Prostate gland (tissue), 2 donors: ENCODE measurements at regions not wholly inside any gene's neighbourhood (a gene's known extent, or its start where the extent isn't known, plus 50 kb on each side); places are given as distances from the start of the nearest gene placed in this dataset.

Source experiments
- POLR2A ChIP-seq: fragments of 450-650 bp; IDR thresholded peaks from one replicate; pipeline ENCODE4 v1.6.1; 2016; ENCODE audit warnings: antibody characterized with exemption, mild to moderate bottlenecking
- POLR2AphosphoS5 ChIP-seq: sonication (generic); formaldehyde crosslinking; IDR thresholded peaks from one replicate; pipeline ENCODE4 v1.6.1; 2017; ENCODE audit warnings: antibody characterized with exemption
- TF ChIP-seq, protein P1 (sequence below), 4 experiments: fragments of 200-600 bp in 2 of 4; fragments of 450-650 bp in 2 of 4; sonication (generic) in 2 of 4; IDR thresholded peaks; 1 replicate in 3 of 4; 2 replicates in 1 of 4; pipeline ENCODE4 v1.5.1; 2016 to 2019; ENCODE audit warnings: antibody characterized with exemption in 4 of 4, mild to moderate bottlenecking in 2 of 4, moderate library complexity in 2 of 4

DNA sequence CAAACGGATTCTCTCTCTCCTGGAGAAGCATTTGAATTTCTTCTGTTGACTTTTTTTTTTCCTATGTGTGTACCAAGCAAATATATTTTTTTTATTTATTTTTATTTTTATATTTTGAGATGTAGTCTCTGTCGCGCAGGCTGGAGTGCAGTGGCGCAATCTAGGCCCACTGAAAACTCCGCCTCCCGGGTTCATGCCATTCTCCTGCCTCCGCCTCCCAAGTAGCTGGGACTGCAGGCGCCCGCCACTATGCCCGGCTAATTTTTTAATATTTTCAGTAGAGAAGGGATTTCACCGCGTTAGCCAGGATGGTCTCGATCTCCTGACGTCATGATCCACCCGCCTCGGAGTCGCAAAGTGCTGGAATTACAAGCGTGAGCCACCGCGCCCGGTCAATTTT, 549.5 kb upstream of the GNPDA2 start:
- TF ChIP-seq, protein P1, sequence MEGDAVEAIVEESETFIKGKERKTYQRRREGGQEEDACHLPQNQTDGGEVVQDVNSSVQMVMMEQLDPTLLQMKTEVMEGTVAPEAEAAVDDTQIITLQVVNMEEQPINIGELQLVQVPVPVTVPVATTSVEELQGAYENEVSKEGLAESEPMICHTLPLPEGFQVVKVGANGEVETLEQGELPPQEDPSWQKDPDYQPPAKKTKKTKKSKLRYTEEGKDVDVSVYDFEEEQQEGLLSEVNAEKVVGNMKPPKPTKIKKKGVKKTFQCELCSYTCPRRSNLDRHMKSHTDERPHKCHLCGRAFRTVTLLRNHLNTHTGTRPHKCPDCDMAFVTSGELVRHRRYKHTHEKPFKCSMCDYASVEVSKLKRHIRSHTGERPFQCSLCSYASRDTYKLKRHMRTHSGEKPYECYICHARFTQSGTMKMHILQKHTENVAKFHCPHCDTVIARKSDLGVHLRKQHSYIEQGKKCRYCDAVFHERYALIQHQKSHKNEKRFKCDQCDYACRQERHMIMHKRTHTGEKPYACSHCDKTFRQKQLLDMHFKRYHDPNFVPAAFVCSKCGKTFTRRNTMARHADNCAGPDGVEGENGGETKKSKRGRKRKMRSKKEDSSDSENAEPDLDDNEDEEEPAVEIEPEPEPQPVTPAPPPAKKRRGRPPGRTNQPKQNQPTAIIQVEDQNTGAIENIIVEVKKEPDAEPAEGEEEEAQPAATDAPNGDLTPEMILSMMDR (IDR thresholded peaks at IDR 0.05), result no peak
- TF ChIP-seq POLR2A (no peak), POLR2AphosphoS5 (no peak)
